HCT116 (cell line): ENCODE measurements at regions not wholly inside any gene's neighbourhood (a gene's known extent, or its start where the extent isn't known, plus 50 kb on each side); places are given as distances from the start of the nearest gene placed in this dataset.

Experiments
- ATAC-seq: fragments of 200-7000 bp; cut with Tn5 transposase; 2 replicates; pipeline ENCODE4 v1.9.1; 2020; ENCODE audit warnings: mild to moderate bottlenecking, moderate library complexity
- BruUV-seq: library from RNA; stranded (reverse); fragments of 400-500 nt; replicated peaks from 2 replicates; lab custom pipeline; 2021; lab: Mats Ljungman, UMichigan
- CTCF ChIA-PET: fragments of 300-600 bp; sonication (Branson Sonifier 250); formaldehyde crosslinking; loops from one replicate; lab custom pipeline; 2021; ENCODE audit warnings: antibody characterized with exemption; lab: Charles Lee
- POLR2A ChIA-PET: fragments of 300-600, 350-600 bp; sonication (Branson Sonifier 250); formaldehyde crosslinking; loops from one replicate; lab custom pipeline; 2021; ENCODE audit warnings: antibody characterized with exemption; lab: Charles Lee
- RAD21 ChIA-PET, 2 experiments: fragments of 300-600 bp; sonication (Branson Sonifier 250); formaldehyde crosslinking; loops; one replicate each; lab custom pipeline; 2023; ENCODE audit warnings: low total read pairs in 2 of 2; ENCODE audit not compliant: uncharacterized antibody in 2 of 2, unreplicated experiment in 2 of 2, low non-redundant PET in 1 of 2; lab: Charles Lee
- DNase-seq: peaks from one replicate; pipeline ENCODE4 v3.0.0-alpha.2; 2010; ENCODE audit warnings: low read depth, low spot score
- H2AFZ ChIP-seq: fragments of 200-600 bp; shearing (Covaris generic), sonication (generic); 2 replicates; pipeline ENCODE4 v1.6.1; 2017; ENCODE audit warnings: low read depth, mixed run types, mixed read lengths, antibody characterized with exemption, low read length; ENCODE audit not compliant: poor library complexity, severe bottlenecking
- H3K27ac ChIP-seq: 2 replicates; pipeline ENCODE4 v1.5.1; 2012; ENCODE audit warnings: low read depth, low read length
- H3K27me3 ChIP-seq: fragments of 200-600 bp; sonication (generic); 2 replicates; pipeline ENCODE4 v1.6.1; 2016; ENCODE audit warnings: mixed run types, low read length, mixed read lengths; ENCODE audit not compliant: insufficient read depth
- H3K36me3 ChIP-seq, 2 experiments: fragments of 200-500 bp in 1 of 2; fragments of 200-600 bp in 1 of 2; sonication (Bioruptor generic) in 1 of 2; sonication (generic) in 1 of 2; 2 replicates each; pipeline versions ENCODE4 v1.5.1 to v1.6.1; 2014 to 2016; ENCODE audit warnings: low read length in 2 of 2, inconsistent platforms in 1 of 2, mixed read lengths in 1 of 2, mixed run types in 1 of 2; ENCODE audit not compliant: insufficient read depth in 2 of 2, control insufficient read depth in 1 of 2
- H3K4me1 ChIP-seq, 2 experiments: fragments of 200-600 bp in 1 of 2; sonication (generic) in 1 of 2; 2 replicates each; pipeline versions ENCODE4 v1.5.1 to v1.6.1; 2012 to 2017; ENCODE audit warnings: low read length in 2 of 2, inconsistent platforms in 1 of 2, mild to moderate bottlenecking in 1 of 2, mixed read lengths in 1 of 2, mixed run types in 1 of 2, moderate library complexity in 1 of 2; ENCODE audit not compliant: insufficient read depth in 2 of 2, control insufficient read depth in 1 of 2
- H3K4me2 ChIP-seq: fragments of 200-600 bp; sonication (generic); 2 replicates; pipeline ENCODE4 v1.6.1; 2017; ENCODE audit warnings: mixed run types, low read length, mixed read lengths
- H3K4me3 ChIP-seq, 2 experiments: fragments of 200-600 bp in 1 of 2; sonication (generic) in 1 of 2; replicated peaks in 1 of 2; 2 replicates each; pipeline ENCODE4 v1.5.1; 2011 to 2016; ENCODE audit warnings: low read length in 2 of 2, control low read depth in 1 of 2, low read depth in 1 of 2, mild to moderate bottlenecking in 1 of 2, mixed read lengths in 1 of 2, mixed run types in 1 of 2
- H3K79me2 ChIP-seq: fragments of 200-600 bp; sonication (generic); 2 replicates; pipeline ENCODE4 v1.6.1; 2017; ENCODE audit warnings: mild to moderate bottlenecking, mixed run types, low read length, moderate library complexity, mixed read lengths; ENCODE audit not compliant: insufficient read depth
- H3K9ac ChIP-seq: fragments of 200-600 bp; sonication (generic); 2 replicates; pipeline ENCODE4 v1.6.1; 2016; ENCODE audit warnings: low read length, mixed read lengths
- H3K9me2 ChIP-seq: fragments of 200-600 bp; sonication (generic), shearing (Covaris generic); 2 replicates; pipeline ENCODE4 v1.6.1; 2017; ENCODE audit warnings: mixed run types, mild to moderate bottlenecking, moderate library complexity; ENCODE audit not compliant: insufficient read depth
- H3K9me3 ChIP-seq, 2 experiments: fragments of 200-500 bp in 1 of 2; fragments of 200-600 bp in 1 of 2; sonication (Bioruptor generic) in 1 of 2; sonication (generic) in 1 of 2; 2 replicates each; pipeline ENCODE4 v1.6.1; 2014 to 2017; ENCODE audit warnings: low read length in 2 of 2, mixed read lengths in 2 of 2, inconsistent platforms in 1 of 2, low read depth in 1 of 2, mild to moderate bottlenecking in 1 of 2, mixed run types in 1 of 2, moderate library complexity in 1 of 2; ENCODE audit not compliant: control insufficient read depth in 1 of 2, insufficient read depth in 1 of 2
- H4K20me1 ChIP-seq: fragments of 200-600 bp; sonication (generic), shearing (Covaris generic); 2 replicates; pipeline ENCODE4 v1.6.1; 2017; ENCODE audit warnings: mixed run types, mild to moderate bottlenecking, moderate library complexity; ENCODE audit not compliant: insufficient read depth
- CBX3 ChIP-seq: IDR thresholded peaks from 2 replicates; pipeline ENCODE4 v1.6.1; 2012; ENCODE audit warnings: low read depth
- CTCF ChIP-seq, 3 experiments: fragments of 200-600 bp in 1 of 3; sonication (generic) in 1 of 3; IDR thresholded peaks in 2 of 3; conservative IDR thresholded peaks in 1 of 3; 2 replicates each; pipeline ENCODE4 v1.5.1; 2012 to 2017; ENCODE audit warnings: low read depth in 2 of 3, low read length in 2 of 3, antibody characterized with exemption in 1 of 3, borderline replicate concordance in 1 of 3, control low read depth in 1 of 3, mild to moderate bottlenecking in 1 of 3, mixed read lengths in 1 of 3, mixed run types in 1 of 3, moderate library complexity in 1 of 3; ENCODE audit not compliant: insufficient read depth in 1 of 3
- ELF1 ChIP-seq: IDR thresholded peaks from 2 replicates; pipeline ENCODE4 v1.6.1; 2012; ENCODE audit warnings: low read depth, borderline replicate concordance
- EZH2 ChIP-seq: fragments of 200-600 bp; sonication (generic); IDR thresholded peaks from 2 replicates; pipeline ENCODE4 v1.6.1; 2017; ENCODE audit warnings: antibody characterized with exemption, mixed run types
- JUND ChIP-seq: IDR thresholded peaks from 2 replicates; pipeline ENCODE4 v1.6.1; 2012
- MAX ChIP-seq: IDR thresholded peaks from 2 replicates; pipeline ENCODE4 v1.6.1; 2012
- RAD21 ChIP-seq: IDR thresholded peaks from 2 replicates; pipeline ENCODE4 v1.6.1; 2012; ENCODE audit warnings: low read depth, mild to moderate bottlenecking
- SP1 ChIP-seq: IDR thresholded peaks from 2 replicates; pipeline ENCODE4 v1.6.1; 2012; ENCODE audit warnings: low read depth
- YY1 ChIP-seq: IDR thresholded peaks from 2 replicates; pipeline ENCODE4 v1.6.1; 2011; ENCODE audit warnings: low read length, low read depth, moderate library complexity, mild to moderate bottlenecking; ENCODE audit not compliant: insufficient replicate concordance; ENCODE audit errors: extremely low read depth
- ZBTB33 ChIP-seq: IDR thresholded peaks from 2 replicates; pipeline ENCODE4 v1.6.1; 2011; ENCODE audit warnings: mild to moderate bottlenecking, low read length, moderate library complexity; ENCODE audit not compliant: insufficient replicate concordance; ENCODE audit errors: extremely low read depth
- intact Hi-C: fragments of 100-400 bp; cut with micrococcal nuclease; formaldehyde crosslinking; loops from 2 replicates; pipeline ENCODE4 v1.10.0; 2022

- H3K27me3 ChIP-seq = 0 out of 2 replicates have a peak, but pooled peaks cover 3% of the 10 kb centered on the region
- ChIA-PET CTCF (no interaction called here), RAD21 (no interaction called here), POLR2A (no interaction called here)
- H3K9ac ChIP-seq = no peak overlapping the region
- H3K36me3 ChIP-seq = no peaks in the 10 kb centered on the region
- H3K9me3 ChIP-seq = no peaks in the 10 kb centered on the region; a peak in 1 of 4 replicates
- H2AFZ ChIP-seq = no peak overlapping the region
- no peaks in the 10 kb centered on the region for H4K20me1 ChIP-seq
- 0 out of 4 replicates have a peak, but pooled peaks cover 0 to 5% of the 10 kb centered on the region in 2 experiments for H3K4me1 ChIP-seq
- intact Hi-C loops = no loop called here
- no peaks in the 10 kb centered on the region for H3K9me2 ChIP-seq
- H3K4me3 ChIP-seq = no peak overlapping the region
- BruUV-seq = no TSS peak
- no peak overlapping the region for H3K4me2 ChIP-seq
- no peak overlapping the region for H3K27ac ChIP-seq
- H3K79me2 ChIP-seq = no peaks in the 10 kb centered on the region
- ATAC-seq (no peak), DNase-seq (no peak)
- TF ChIP-seq EZH2 (no peak), ZBTB33 (no peak), MAX (no peak), RAD21 (no peak), SP1 (no peak), JUND (no peak), YY1 (no peak), ELF1 (no peak), CBX3 (no peak), CTCF (IDR thresholded peaks at IDR 0.05 in 2 of 3, conservative IDR thresholded peaks at IDR 0.05 in 1 of 3; ENCODE audit: borderline replicate concordance in 1 of 3, insufficient read depth in 1 of 3, low read depth in 2 of 3, low read length in 2 of 3) (no peak)
These were observed 59.9 kb upstream of the BHLHE23 start for GRCh38 chr20:63066506-63067265.
